WTC11 (cell line): ENCODE measurements at regions not wholly inside any gene's neighbourhood (a gene's known extent, or its start where the extent isn't known, plus 50 kb on each side); places are given as distances from the start of the nearest gene placed in this dataset.
A peak's percentile ranks its signal among the peaks of the same experiment; 100 is the strongest.

ENCODE experiments used
- ATAC-seq: fragments of 200-7000 bp; cut with Tn5 transposase; 2 replicates; pipeline ENCODE4 v1.10.0; 2021; ENCODE audit warnings: mild to moderate bottlenecking, moderate library complexity
- CTCF ChIA-PET: fragments of 300-600 bp; sonication (Branson Sonifier 250); formaldehyde crosslinking; loops from one replicate; lab custom pipeline; 2021; ENCODE audit warnings: antibody characterized with exemption; lab: Charles Lee
- POLR2A ChIA-PET: fragments of 350-600 bp; sonication (Branson Sonifier 250); formaldehyde crosslinking; loops from one replicate; lab custom pipeline; 2021; ENCODE audit warnings: antibody characterized with exemption; lab: Charles Lee
- DNase-seq: peaks from one replicate; pipeline ENCODE4 v3.0.0; 2021; ENCODE audit warnings: low spot score
- H3K27ac Mint-ChIP-seq: 2 replicates; pipeline ENCODE4 v1.8.0; 2021; ENCODE audit warnings: mixed read lengths
- H3K27me3 Mint-ChIP-seq: 2 replicates; pipeline ENCODE4 v1.8.0; 2021; ENCODE audit warnings: low read depth, mild to moderate bottlenecking, moderate library complexity, mixed read lengths
- H3K36me3 Mint-ChIP-seq: 2 replicates; pipeline ENCODE4 v1.8.0; 2021; ENCODE audit warnings: mixed read lengths
- H3K4me1 Mint-ChIP-seq: 2 replicates; pipeline ENCODE4 v1.8.0; 2022; ENCODE audit warnings: mixed read lengths
- H3K4me3 Mint-ChIP-seq: 2 replicates; pipeline ENCODE4 v1.8.0; 2021; ENCODE audit warnings: mild to moderate bottlenecking, moderate library complexity, mixed read lengths
- H3K9me3 Mint-ChIP-seq: 2 replicates; pipeline ENCODE4 v1.8.0; 2021; ENCODE audit warnings: mixed read lengths
- ATF1 ChIP-seq: sonication (generic); formaldehyde crosslinking; IDR thresholded peaks from 2 replicates; pipeline ENCODE4 v1.8.1; 2023; ENCODE audit warnings: mild to moderate bottlenecking, moderate library complexity, missing genetic modification reagents
- ATF3 ChIP-seq: sonication (generic); formaldehyde crosslinking; conservative IDR thresholded peaks from 2 replicates; pipeline ENCODE4 v1.8.1; 2022; ENCODE audit warnings: mild to moderate bottlenecking, missing genetic modification reagents
- E2F1 ChIP-seq: sonication (generic); formaldehyde crosslinking; IDR thresholded peaks from 2 replicates; pipeline ENCODE4 v1.8.0; 2022; ENCODE audit warnings: mild to moderate bottlenecking, missing genetic modification reagents
- EMX1 ChIP-seq: fragments of 250-450 bp; sonication (Bioruptor Pico); IDR thresholded peaks from 2 replicates; pipeline ENCODE4 v1.8.0; 2021; ENCODE audit warnings: mild to moderate bottlenecking
- FOXJ3 ChIP-seq: sonication (generic); formaldehyde crosslinking; IDR thresholded peaks from 2 replicates; pipeline ENCODE4 v1.9.0; 2021; ENCODE audit warnings: missing genetic modification reagents, mild to moderate bottlenecking, borderline replicate concordance
- FOXK1 ChIP-seq: sonication (generic); formaldehyde crosslinking; IDR thresholded peaks from 2 replicates; pipeline ENCODE4 v1.8.0; 2022; ENCODE audit warnings: mild to moderate bottlenecking, moderate library complexity, missing genetic modification reagents
- GTF2I ChIP-seq: fragments of 250-450 bp; sonication (Bioruptor Pico); conservative IDR thresholded peaks from 2 replicates; pipeline ENCODE4 v1.4.0; 2021; ENCODE audit warnings: mild to moderate bottlenecking
- HMGXB4 ChIP-seq: sonication (generic); formaldehyde crosslinking; IDR thresholded peaks from 2 replicates; pipeline ENCODE4 v1.8.1; 2023; ENCODE audit warnings: mild to moderate bottlenecking, moderate library complexity, missing genetic modification reagents
- JAZF1 ChIP-seq: fragments of 250-450 bp; sonication (Bioruptor Pico); IDR thresholded peaks from 2 replicates; pipeline ENCODE4 v1.9.0; 2021; ENCODE audit warnings: moderate library complexity, mild to moderate bottlenecking, inconsistent platforms
- KAT7 ChIP-seq: sonication (generic); formaldehyde crosslinking; IDR thresholded peaks from 2 replicates; pipeline ENCODE4 v1.8.1; 2023; ENCODE audit warnings: missing genetic modification reagents, mild to moderate bottlenecking, borderline replicate concordance
- MLX ChIP-seq: sonication (generic); formaldehyde crosslinking; IDR thresholded peaks from 2 replicates; pipeline ENCODE4 v1.8.1; 2023; ENCODE audit warnings: mild to moderate bottlenecking, missing genetic modification reagents, moderate library complexity
- NFYB ChIP-seq: sonication (generic); formaldehyde crosslinking; conservative IDR thresholded peaks from 2 replicates; pipeline ENCODE4 v1.8.0; 2022; ENCODE audit warnings: low read depth, missing genetic modification reagents
- NR1H2 ChIP-seq: sonication (generic); formaldehyde crosslinking; IDR thresholded peaks from 2 replicates; pipeline ENCODE4 v1.9.0; 2021; ENCODE audit warnings: mild to moderate bottlenecking, moderate library complexity, missing genetic modification reagents
- SMAD4 ChIP-seq: sonication (generic); formaldehyde crosslinking; IDR thresholded peaks from 2 replicates; pipeline ENCODE4 v1.8.0; 2022; ENCODE audit warnings: mild to moderate bottlenecking, missing genetic modification reagents
- TP53 ChIP-seq: sonication (generic); formaldehyde crosslinking; IDR thresholded peaks from 2 replicates; pipeline ENCODE4 v1.8.1; 2023; ENCODE audit warnings: mild to moderate bottlenecking, missing genetic modification reagents
- ZNF138 ChIP-seq: sonication (generic); formaldehyde crosslinking; conservative IDR thresholded peaks from 2 replicates; pipeline ENCODE4 v1.8.1; 2022; ENCODE audit warnings: mild to moderate bottlenecking, moderate library complexity, missing genetic modification reagents
- ZNF232 ChIP-seq: sonication (generic); formaldehyde crosslinking; IDR thresholded peaks from 2 replicates; pipeline ENCODE4 v1.8.0; 2022; ENCODE audit warnings: mild to moderate bottlenecking, missing genetic modification reagents
- ZNF263 ChIP-seq: sonication (generic); formaldehyde crosslinking; IDR thresholded peaks from 2 replicates; pipeline ENCODE4 v1.8.1; 2022; ENCODE audit warnings: low read depth, mild to moderate bottlenecking, moderate library complexity, missing genetic modification reagents
- ZNF317 ChIP-seq: sonication (generic); formaldehyde crosslinking; IDR thresholded peaks from 2 replicates; pipeline ENCODE4 v1.8.1; 2023; ENCODE audit warnings: low read depth, mild to moderate bottlenecking, moderate library complexity, missing genetic modification reagents, borderline replicate concordance
- ZNF396 ChIP-seq: fragments of 250-450 bp; sonication (Bioruptor Pico); IDR thresholded peaks from 2 replicates; pipeline ENCODE4 v1.8.0; 2021; ENCODE audit warnings: mild to moderate bottlenecking, moderate library complexity, borderline replicate concordance
- ZNF416 ChIP-seq: fragments of 250-450 bp; sonication (Bioruptor Pico); IDR thresholded peaks from 2 replicates; pipeline ENCODE4 v1.9.0; 2021; ENCODE audit warnings: mild to moderate bottlenecking, inconsistent platforms
- ZNF423 ChIP-seq: fragments of 250-450 bp; sonication (Bioruptor Pico); IDR thresholded peaks from 2 replicates; pipeline ENCODE4 v2.1.2; 2022; ENCODE audit warnings: mild to moderate bottlenecking, moderate library complexity
- TF ChIP-seq, protein P1 (sequence below): sonication (generic); formaldehyde crosslinking; IDR thresholded peaks from 2 replicates; pipeline ENCODE4 v1.8.0; 2022; ENCODE audit warnings: mild to moderate bottlenecking, missing genetic modification reagents
- TF ChIP-seq, protein P2 (sequence below): sonication (generic); formaldehyde crosslinking; IDR thresholded peaks from 2 replicates; pipeline ENCODE4 v1.8.0; 2022; ENCODE audit warnings: mild to moderate bottlenecking, missing genetic modification reagents
- TF ChIP-seq, protein P3 (sequence below): sonication (generic); formaldehyde crosslinking; IDR thresholded peaks from 2 replicates; pipeline ENCODE4 v1.8.1; 2023; ENCODE audit warnings: mild to moderate bottlenecking, missing genetic modification reagents

DNA sequence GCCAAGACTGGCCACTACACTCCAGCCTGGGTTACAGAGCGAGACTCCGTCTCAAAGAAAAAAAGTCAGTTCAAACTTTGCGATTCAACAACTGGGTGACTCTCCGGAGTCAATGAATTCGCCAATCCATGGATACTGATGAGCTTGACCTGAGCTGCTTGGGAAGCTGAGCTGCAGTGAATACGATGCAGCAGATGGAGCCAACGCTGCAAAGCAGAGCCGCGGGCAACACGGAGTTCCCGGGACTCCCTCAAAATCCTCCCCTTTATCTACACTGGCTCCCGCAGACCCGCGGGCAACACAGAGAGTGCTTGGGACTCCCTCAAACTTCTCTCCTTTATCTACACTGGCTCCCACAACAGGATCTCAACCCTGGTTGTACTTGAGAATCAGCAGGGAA lies 62.6 kb upstream of the SALL4 start:
- no peaks in the 10 kb centered on the region for H3K36me3 Mint-ChIP-seq
- no peak for TF ChIP-seq HMGXB4
- no peak for TF ChIP-seq KAT7
- TF ChIP-seq ZNF317 = no peak
- TF ChIP-seq, protein P1, sequence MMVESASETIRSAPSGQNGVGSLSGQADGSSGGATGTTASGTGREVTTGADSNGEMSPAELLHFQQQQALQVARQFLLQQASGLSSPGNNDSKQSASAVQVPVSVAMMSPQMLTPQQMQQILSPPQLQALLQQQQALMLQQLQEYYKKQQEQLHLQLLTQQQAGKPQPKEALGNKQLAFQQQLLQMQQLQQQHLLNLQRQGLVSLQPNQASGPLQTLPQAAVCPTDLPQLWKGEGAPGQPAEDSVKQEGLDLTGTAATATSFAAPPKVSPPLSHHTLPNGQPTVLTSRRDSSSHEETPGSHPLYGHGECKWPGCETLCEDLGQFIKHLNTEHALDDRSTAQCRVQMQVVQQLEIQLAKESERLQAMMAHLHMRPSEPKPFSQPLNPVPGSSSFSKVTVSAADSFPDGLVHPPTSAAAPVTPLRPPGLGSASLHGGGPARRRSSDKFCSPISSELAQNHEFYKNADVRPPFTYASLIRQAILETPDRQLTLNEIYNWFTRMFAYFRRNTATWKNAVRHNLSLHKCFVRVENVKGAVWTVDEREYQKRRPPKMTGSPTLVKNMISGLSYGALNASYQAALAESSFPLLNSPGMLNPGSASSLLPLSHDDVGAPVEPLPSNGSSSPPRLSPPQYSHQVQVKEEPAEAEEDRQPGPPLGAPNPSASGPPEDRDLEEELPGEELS = no peak
- no peak for TF ChIP-seq EMX1 (CRISPR knock-in tag)
- TF ChIP-seq FOXJ3 = no peak
- TF ChIP-seq ZNF423 (CRISPR knock-in tag) = no peak
- no peak for TF ChIP-seq ATF1 (CRISPR knock-in tag)
- no peak for TF ChIP-seq GTF2I (CRISPR knock-in tag)
- TF ChIP-seq, protein P2, sequence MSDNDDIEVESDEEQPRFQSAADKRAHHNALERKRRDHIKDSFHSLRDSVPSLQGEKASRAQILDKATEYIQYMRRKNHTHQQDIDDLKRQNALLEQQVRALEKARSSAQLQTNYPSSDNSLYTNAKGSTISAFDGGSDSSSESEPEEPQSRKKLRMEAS = no peak
- TF ChIP-seq NFYB (CRISPR knock-in tag) = no peak
- TF ChIP-seq ZNF138 = no peak
- ATAC-seq (no peak; the same call in 1 of the 2 replicates), DNase-seq (peak; percentile 26)
- peaks cover 17% of the 10 kb centered on the region for H3K4me1 Mint-ChIP-seq
- no peaks in the 10 kb centered on the region for H3K9me3 Mint-ChIP-seq
- H3K27me3 Mint-ChIP-seq = no peaks in the 10 kb centered on the region
- ChIA-PET CTCF (interaction anchor here (0.6 to 1.2 kb wide), 5 partner anchors 65 to 867 kb away, joined by 3 to 4 read pairs (median 4); no protein-coding TSS in a partner anchor), POLR2A (no interaction called here)
- H3K4me3 Mint-ChIP-seq = no peak overlapping the region
- H3K27ac Mint-ChIP-seq = no peak overlapping the region

- Mint-ChIP-seq H3K27me3 (no peaks in the 10 kb centered on the region), H3K9me3 (no peaks in the 10 kb centered on the region), H3K36me3 (no peaks in the 10 kb centered on the region), H3K4me1 (peaks cover 17% of the 10 kb centered on the region), H3K4me3 (no peak overlapping the region), H3K27ac (peak overlapping the region; percentile 74; the same call in 1 of the 2 replicates)
- ChIA-PET POLR2A (interaction anchor here (1.0 kb wide), 1 partner anchor 10 kb away, joined by 3 read pairs; no protein-coding TSS in a partner anchor), CTCF (interaction anchor here (0.6 to 1.1 kb wide), 5 partner anchors 12 to 220 kb away, joined by 4 to 8 read pairs (median 5); no protein-coding TSS in a partner anchor)
- no peak for DNase-seq
- TF ChIP-seq TP53 (CRISPR knock-in tag) (no peak), SMAD4 (CRISPR knock-in tag) (no peak), KAT7 (no peak), JAZF1 (CRISPR knock-in tag) (no peak)
- TF ChIP-seq, protein P3, sequence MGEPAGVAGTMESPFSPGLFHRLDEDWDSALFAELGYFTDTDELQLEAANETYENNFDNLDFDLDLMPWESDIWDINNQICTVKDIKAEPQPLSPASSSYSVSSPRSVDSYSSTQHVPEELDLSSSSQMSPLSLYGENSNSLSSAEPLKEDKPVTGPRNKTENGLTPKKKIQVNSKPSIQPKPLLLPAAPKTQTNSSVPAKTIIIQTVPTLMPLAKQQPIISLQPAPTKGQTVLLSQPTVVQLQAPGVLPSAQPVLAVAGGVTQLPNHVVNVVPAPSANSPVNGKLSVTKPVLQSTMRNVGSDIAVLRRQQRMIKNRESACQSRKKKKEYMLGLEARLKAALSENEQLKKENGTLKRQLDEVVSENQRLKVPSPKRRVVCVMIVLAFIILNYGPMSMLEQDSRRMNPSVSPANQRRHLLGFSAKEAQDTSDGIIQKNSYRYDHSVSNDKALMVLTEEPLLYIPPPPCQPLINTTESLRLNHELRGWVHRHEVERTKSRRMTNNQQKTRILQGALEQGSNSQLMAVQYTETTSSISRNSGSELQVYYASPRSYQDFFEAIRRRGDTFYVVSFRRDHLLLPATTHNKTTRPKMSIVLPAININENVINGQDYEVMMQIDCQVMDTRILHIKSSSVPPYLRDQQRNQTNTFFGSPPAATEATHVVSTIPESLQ (CRISPR knock-in tag) = no peak
- TF ChIP-seq, all 79 proteins: peak for 0
- no peak; the same call in 1 of the 2 replicates for ATAC-seq
Measured at GRCh38 chr20:51862796-51863195, 60.5 kb upstream of the SALL4 start.

DNA sequence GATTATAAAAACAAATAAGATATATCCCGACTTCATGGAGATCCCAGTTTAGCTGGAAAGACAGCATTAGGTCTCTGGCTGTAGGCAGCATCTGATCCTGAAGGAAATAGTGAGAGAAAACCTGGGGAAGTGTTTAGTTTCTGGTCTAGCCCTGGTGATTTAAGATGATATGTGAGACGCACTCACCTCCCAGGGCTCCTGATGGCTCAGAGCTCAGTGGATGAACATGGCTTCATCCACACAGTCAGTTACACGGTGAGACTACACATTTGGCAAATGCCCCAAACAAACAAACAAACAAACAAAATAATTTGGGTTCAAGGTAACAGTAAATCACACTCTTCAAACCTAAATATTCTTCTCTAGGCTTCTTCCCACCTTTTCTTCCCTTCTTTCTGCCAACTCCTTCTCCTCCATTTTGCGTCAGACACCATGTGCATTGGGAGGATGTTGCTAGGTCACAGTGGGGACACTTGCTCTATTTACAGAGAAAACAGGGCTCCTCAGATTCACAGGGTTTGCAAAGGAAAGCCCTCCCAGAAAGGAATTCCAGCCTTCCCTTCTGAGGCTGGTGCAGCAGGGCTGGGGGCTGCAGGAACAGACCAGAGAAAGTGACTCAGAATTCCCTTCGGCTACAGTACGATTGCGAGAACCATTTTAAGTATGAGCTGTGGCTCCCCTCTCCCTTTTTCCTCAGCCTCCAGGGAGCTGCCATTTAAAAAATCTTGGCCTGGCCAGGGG lies 59.6 kb upstream of the SALL4 start:
- no peak for DNase-seq
- Mint-ChIP-seq H3K36me3 (no peaks in the 10 kb centered on the region), H3K9me3 (no peaks in the 10 kb centered on the region), H3K27ac (peak overlapping the region; percentile 42; the same call in 1 of the 2 replicates), H3K4me3 (no peak overlapping the region), H3K4me1 (peaks cover 17% of the 10 kb centered on the region), H3K27me3 (no peaks in the 10 kb centered on the region)
- CTCF ChIA-PET = interaction anchor here (0.6 to 1.1 kb wide), 4 partner anchors 12 to 242 kb away, joined by 3 to 8 read pairs (median 4); no protein-coding TSS in a partner anchor
- no peak for ATAC-seq
- POLR2A ChIA-PET = interaction anchor here (0.5 kb wide), 1 partner anchor 145 kb away, joined by 3 read pairs; no protein-coding TSS in a partner anchor
- TF ChIP-seq NR1H2 (CRISPR knock-in tag) = no peak
- no peak for TF ChIP-seq E2F1 (CRISPR knock-in tag)
- TF ChIP-seq ZNF232 (CRISPR knock-in tag) = no peak
- no peak for TF ChIP-seq ATF3 (CRISPR knock-in tag)
- no peak for TF ChIP-seq ZNF263 (CRISPR knock-in tag)
- TF ChIP-seq FOXK1 (CRISPR knock-in tag) = no peak
- no peak for TF ChIP-seq ZNF317
- TF ChIP-seq ATF1 (CRISPR knock-in tag) = no peak
- TF ChIP-seq ZNF416 = no peak
- TF ChIP-seq ZNF396 (CRISPR knock-in tag) = no peak
- no peak for TF ChIP-seq MLX
